ENCODE measurements at regions not wholly inside any gene's neighbourhood (a gene's known extent, or its start where the extent isn't known, plus 50 kb on each side); places are given as distances from the start of the nearest gene placed in this dataset.

- DNase-seq, result no peak
Observed at GRCh38 chr4:54359919-54360650, 131.0 kb downstream of the PDGFRA start.

- no peak for DNase-seq
Observed at GRCh38 chr4:54363037-54363436, 133.9 kb downstream of the PDGFRA start.

GRCh38 chr4:54365691-54366090 lies 136.6 kb downstream of the PDGFRA start:
- no peak for DNase-seq

GRCh38 chr4:54367059-54367458 lies 138.0 kb downstream of the PDGFRA start:
- no peak for DNase-seq

GRCh38 chr4:54368281-54369265 lies 139.5 kb downstream of the PDGFRA start:
- no peak for DNase-seq

- DNase-seq, result no peak
Observed at GRCh38 chr4:54371173-54371572, 142.1 kb downstream of the PDGFRA start.

- DNase-seq, result no peak
Observed at GRCh38 chr4:54372951-54373350, 143.9 kb downstream of the PDGFRA start.

GRCh38 chr4:54373718-54374210 lies 144.7 kb downstream of the PDGFRA start:
- no peak for DNase-seq

- DNase-seq, result no peak
Observed at GRCh38 chr4:54378461-54378860, 149.4 kb downstream of the PDGFRA start.

- DNase-seq, result no peak
Observed at GRCh38 chr4:54384152-54384551, 155.1 kb downstream of the PDGFRA start.

- DNase-seq, result no peak
Observed at GRCh38 chr4:54384563-54384962, 155.5 kb downstream of the PDGFRA start.

- DNase-seq, result no peak
Observed at GRCh38 chr4:54386042-54386669, 157.1 kb downstream of the PDGFRA start.

GRCh38 chr4:54386693-54387092 lies 157.6 kb downstream of the PDGFRA start:
- DNase-seq, result no peak

GRCh38 chr4:54390670-54391069 lies 161.6 kb downstream of the PDGFRA start:
- DNase-seq, result no peak

GRCh38 chr4:54391104-54391503 lies 162.0 kb downstream of the PDGFRA start:
- DNase-seq, result no peak

GRCh38 chr4:54392479-54392878 lies 163.4 kb downstream of the PDGFRA start:
- no peak for DNase-seq

- DNase-seq, result no peak
Observed at GRCh38 chr4:54393243-54393642, 164.2 kb downstream of the PDGFRA start.

GRCh38 chr4:54395013-54395527 lies 166.0 kb downstream of the PDGFRA start:
- no peak for DNase-seq

GRCh38 chr4:54400188-54400587 lies 171.1 kb downstream of the PDGFRA start:
- DNase-seq, result no peak

GRCh38 chr4:54400802-54401201 lies 171.7 kb downstream of the PDGFRA start:
- no peak for DNase-seq

- DNase-seq, result no peak
Observed at GRCh38 chr4:54402880-54403480, 173.9 kb downstream of the PDGFRA start.

GRCh38 chr4:54403700-54404453 lies 174.8 kb downstream of the PDGFRA start:
- DNase-seq, result no peak

Measured in CD4-positive, alpha-beta T cell treated with Interleukin-4 for 1 hour (primary cell).